NCI-H2107 treated with DMSO at 0.1 percent for 48 hours (cell line): ENCODE measurements at regions not wholly inside any gene's neighbourhood (a gene's known extent, or its start where the extent isn't known, plus 50 kb on each side); places are given as distances from the start of the nearest gene placed in this dataset.

Experiments
- DNase-seq: peaks from one replicate; lab custom pipeline; 2025; ENCODE audit not compliant: unreplicated experiment; lab: John Stamatoyannopoulos, UW

DNA sequence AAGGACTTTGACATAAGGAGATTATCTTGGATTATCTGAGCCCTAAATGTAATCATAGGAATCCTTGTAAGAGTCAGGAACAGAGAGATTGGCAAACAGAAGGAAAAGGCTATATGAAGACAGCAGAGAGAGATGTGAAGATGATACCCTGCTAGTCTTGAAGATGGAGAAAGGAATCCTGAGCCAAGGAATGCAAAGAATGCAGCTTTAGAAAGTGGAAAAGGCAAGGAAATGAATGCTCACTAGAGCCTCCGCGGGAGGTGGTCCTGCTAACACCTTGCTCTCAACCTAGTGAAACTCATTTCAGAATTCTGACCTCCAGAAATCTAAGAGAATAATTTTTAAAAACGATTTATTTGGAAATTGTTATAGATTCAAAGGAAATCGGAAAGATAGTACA is 117.1 kb downstream of the TBXT start:
- no peak for DNase-seq

DNA sequence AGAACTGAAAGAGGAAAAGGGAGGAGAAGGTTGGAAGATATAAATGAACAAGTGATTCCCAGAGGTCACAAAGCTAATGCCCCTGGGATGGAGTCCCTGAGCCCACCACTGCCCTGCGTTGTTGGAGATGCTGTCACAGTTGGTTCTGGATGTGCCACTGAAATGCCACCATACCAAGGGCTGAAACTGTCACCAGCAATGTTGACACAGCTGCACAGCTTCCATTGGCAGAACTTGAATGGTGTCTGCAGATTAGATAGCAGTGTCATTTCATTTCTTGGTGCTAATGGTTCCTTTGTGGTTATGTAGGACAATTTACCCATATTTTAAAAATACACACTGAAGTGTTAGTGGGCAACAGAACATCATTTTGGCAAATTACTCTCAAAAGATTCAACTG is 120.7 kb downstream of the TBXT start:
- DNase-seq, result no peak

DNA sequence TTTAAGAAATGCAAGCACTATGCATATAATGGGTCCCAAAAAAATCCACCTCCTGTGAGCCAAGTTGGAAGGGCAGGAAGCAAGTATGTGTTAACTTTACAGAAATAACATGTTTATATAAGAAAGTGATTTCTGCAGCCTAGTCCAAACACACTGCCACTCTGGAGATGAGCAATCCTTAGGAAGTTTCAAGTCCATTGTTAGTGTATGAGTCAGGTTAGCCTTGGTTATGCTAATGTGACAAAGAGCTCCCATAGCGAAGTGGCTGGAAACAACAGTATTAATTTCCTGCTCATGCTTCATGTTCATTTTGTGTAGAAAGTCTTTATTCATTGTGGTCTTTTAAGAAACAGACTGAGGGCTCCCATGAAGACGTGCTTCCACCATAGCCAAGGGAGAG is 121.4 kb downstream of the TBXT start:
- no peak for DNase-seq

DNA sequence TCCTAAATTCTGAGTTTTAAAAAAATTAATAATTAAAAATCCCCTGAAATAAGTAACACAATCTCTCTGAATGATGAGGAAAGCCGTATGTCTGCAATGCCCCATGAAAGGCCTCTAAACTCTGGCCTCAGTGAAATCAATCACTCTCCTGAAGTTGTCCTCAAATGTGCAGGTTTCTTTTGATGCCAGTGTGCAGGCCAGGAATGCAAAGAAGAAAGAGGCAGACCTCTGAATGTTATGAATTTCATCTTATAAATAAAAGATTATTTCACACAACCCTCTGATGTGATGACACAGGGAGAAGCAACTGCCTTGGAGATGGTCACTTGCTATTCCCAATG is 121.8 kb downstream of the TBXT start:
- no peak for DNase-seq

DNA sequence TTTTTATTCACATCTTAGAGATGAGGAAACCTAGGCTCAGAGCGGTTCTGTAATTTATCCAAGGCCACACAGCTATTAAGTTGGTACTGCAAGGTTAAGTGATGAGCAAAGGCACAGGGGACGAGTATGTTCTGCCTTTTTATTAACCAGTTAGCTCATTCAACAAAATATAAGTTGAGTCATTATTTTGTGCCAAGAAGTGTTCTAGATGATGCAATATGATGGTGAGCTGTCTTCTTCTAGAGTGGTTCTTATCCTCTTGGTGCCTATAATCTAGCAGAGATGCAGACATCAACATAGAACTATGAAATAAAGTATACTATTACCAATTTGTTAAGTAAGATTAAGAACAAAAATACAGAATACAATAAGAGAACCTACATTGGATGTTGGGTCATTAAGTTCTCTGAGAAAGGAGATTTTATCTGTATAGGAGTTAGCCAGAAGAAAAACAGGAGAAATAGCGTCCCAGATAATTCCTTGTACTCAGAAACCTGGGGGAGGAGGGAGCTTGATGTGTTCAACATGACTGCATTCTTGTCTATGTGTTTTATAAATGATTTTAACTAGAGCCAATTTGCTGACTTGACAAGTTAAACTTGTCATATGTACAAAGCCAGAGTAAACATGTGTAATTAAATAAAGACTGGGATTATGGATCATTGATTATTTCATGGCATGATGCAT is 122.3 kb downstream of the TBXT start:
- DNase-seq, result no peak

DNA sequence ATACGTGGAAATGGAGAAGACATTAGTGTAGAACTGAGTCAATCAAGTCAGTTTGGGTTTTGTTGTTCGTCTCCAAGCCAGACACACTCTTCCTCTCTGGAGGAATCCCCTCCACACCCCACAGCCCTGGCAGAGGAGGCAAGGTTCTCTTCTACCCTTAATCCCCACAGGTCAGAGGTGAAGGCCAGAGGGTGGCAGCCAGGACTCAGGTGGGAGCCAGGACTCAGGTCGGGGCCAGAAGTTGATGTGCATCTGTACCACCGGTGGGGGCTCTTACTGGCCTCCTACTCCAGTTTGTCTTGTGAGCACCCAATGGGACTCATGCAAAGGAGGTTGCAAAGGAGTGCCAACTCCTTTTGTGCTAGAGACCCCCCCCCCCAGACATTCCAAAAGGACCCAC is 126.4 kb downstream of the TBXT start:
- no peak for DNase-seq

DNA sequence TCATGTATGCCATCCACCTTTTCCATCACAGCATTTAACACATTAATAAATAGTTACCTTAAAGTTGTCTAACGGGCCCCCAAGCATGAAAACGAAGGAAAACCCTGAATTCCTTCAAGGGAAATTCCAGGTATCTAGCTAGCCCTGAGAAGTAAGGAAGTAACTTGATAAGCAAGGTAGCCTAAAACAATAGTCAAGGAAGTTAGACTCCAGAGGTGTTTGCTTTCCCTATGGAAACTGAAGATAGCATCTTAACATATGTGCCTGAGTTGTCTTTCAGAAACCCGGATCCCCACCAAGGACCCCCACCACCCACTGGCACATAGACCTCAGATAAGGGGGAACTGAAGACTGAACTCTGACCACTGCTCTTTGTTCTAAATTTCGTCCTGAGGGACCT is 127.4 kb downstream of the TBXT start:
- no peak for DNase-seq

DNA sequence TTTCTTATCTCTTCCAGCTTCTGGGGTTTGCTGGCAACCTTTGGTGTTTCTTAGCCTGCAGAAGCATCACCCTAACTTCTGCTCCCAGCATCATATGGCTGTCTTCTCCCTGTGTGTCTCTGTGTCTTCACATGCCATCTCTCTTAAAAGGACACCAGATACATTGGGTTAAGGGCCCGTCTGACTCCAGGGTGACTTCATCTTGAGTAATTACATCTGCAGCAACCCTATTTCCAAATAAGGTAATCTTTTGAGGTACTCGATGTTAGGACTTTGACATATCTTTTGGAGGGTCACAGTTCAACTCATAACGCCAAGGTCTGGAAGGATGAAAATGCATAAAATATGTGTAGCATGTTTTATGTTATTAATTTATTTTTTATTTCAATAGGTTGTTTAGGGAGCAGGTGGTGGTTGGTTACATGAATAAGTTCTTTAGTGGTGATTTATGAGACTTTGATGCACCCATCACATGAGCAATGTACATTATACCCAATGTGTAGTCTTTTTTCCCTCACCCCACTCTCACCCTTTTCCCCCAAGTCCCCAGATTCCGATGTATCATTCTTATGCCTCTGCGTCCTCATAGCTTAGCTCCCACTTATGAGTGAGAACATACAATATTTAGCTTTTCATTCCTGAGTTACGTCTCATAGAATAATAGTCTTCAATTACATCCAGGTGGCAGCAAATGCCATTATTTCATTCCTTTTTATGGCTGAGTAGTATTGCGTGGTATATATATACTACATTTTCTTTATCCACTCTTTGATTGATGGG is 131.1 kb downstream of the TBXT start:
- no peak for DNase-seq

DNA sequence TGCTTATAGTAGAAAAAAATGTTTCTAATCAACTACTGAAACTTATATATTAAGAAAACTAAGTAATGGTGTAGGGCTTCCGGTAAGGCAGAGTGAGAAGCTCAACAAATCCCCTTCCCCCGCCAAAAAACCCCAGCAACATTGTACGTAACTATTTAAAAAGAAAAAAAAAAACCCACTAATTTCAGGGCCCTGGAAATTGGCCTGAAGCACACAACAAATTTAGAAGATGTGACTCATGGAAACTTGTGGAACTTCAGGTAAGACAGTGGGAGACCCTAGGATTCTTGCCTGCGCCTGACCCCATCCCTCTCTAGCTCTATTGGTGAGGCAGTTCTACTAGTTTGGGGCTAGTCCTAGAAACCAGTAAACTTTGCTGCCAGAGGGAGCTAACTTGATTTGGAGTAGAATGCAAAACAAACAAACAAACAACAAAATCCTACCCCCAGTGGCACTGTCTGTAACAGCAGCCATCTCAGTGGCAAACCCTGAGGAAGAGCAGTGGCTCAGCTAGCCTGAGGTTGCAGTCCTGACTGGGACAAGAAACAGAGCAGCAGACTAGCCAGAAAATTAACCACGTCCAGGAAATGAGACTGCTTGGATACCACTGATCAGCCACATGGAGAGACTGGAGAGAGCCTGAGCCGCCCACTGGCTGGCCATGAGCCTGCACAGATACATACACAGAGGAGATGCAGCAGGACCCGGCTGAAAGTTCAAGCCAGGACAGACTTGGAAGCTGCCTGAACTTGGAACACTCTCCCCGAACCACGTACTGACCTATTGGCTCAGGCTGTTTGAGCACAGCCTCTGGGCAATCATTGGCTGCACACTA is 135.1 kb downstream of the TBXT start:
- DNase-seq, result no peak

DNA sequence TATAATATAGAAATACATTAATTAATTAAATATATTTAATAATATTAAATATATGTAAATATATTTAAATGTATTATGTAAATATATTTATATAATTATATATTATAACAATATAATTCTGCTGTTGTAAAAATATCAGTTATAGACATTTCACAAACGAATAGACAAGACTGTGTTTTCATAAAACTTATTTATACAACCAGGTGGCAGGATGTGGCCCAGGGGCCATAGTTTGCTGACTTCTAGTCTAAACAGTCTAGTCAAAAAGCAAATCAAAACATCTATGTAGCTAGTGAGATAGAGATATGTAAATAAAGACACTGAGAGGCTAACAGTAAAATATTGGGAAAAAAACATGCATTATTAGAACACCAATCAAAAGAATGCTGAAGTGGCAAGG is 136.4 kb downstream of the TBXT start:
- no peak for DNase-seq

DNA sequence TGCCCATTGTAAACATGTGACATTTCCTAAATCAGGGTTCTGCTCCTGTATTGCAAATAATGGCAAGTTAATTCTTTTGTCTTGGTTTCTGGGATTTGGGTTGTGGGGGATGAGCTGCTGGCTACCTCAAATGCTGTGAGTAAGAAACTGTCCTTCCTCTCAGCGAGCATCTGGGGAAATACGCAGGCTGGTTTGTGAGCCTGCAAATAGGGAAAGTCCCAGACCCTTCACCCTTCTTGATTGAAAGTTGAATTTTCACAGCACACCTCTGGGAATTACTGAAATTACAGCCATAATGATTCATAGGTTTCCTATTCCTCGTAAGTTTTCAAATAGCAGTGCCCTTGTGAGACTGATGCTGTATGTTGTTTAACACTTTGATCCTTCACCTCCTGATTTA is 138.1 kb downstream of the TBXT start:
- no peak for DNase-seq

DNA sequence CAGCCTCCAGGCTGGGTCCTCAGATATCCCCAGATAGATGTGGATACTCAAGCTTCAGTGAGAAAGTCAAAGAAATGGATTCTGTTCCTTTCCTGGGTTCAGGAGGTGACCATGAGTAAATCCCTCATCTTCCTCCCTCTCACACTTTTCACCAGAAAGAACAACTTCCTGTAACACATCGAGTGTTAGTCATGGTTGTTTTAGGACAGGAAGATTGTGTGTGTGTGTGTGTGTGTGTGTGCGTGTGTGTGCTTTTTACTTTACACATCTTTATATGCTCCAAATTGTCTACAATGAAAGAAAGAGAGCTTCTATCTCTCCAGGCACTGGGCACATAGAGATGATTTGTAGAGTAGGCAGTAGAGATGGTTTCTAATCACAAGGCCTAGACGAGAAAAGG is 139.9 kb downstream of the TBXT start:
- no peak for DNase-seq

DNA sequence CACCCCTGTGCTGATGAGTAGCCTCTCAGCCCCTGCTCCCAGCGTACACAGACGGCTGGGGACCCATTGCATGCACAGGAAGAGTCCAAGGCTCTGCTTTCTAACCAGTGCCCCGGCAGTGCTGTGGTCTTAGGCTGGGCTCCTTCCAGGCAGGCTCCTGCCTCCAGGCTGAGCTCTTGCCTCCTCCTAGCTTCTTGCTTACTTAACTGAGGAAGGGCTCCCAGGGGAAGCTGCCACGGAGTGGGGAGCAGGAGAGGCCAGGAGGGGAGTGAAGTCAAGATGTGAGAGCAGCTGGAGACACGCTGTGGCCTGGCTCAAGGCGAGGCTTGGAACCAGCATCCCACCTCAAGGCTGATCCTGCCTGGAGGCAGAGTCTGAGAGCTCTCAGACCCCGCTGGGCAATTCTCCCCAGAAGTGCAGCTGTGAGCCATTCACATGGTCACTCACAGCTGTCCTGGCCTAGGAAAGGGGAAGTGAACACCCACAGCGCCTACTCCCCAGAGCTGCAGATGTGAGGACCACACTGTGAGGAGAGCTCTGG is 141.0 kb downstream of the TBXT start:
- no peak for DNase-seq

DNA sequence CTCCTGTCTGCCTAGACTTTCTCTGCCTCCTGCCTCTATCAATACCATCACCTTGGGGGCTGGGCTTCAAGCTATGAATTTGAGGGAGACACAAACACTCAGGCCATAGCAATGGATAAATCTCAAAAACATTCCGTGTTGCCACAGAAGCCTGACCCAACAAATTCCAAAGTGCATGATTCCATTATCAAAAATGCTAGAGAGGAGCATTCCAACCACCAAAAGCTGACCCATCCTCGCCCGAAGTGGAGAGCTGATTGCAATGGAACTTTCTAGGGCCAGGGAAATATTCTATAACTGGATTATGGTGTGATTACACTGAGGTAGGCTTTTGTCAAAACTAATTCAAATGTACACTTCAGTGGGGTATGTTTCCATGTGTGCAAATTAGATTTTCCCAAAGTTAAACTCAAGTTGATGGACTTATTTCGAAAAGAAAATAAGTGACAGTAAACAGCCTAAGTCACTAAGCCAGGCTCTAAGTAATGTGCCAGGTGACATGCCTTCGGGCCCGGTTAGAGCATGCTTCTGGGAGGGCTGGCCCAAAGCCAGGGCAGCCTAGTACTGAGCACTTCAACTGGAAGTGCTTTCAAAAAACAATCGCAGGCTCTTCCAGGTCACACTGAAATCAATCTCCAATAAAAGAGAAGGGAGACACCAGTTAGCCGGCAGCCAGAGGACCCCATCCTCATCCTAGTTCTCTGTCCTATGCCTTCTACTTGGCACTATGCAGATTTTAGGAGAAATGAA is 142.3 kb downstream of the TBXT start:
- no peak for DNase-seq

DNA sequence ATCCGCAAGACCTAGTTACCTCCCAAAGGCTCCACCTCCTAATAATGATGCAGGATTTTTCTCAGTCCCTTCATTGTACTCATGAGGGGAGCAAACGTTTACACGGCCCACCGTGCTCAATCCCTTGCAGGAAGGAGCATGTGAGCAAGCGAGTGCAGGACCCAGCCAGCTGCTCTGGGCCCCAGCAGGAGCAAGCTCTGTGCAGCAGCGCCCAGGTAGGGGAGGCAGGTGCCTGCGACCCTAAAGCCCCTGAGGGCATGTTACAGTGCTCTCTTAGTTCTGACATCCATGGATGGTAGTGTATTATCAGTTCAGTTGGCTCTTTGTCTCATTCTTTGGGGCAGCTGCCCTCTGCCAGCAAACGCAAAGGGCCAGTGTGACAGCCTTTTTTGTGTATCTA is 143.4 kb downstream of the TBXT start:
- DNase-seq, result no peak

DNA sequence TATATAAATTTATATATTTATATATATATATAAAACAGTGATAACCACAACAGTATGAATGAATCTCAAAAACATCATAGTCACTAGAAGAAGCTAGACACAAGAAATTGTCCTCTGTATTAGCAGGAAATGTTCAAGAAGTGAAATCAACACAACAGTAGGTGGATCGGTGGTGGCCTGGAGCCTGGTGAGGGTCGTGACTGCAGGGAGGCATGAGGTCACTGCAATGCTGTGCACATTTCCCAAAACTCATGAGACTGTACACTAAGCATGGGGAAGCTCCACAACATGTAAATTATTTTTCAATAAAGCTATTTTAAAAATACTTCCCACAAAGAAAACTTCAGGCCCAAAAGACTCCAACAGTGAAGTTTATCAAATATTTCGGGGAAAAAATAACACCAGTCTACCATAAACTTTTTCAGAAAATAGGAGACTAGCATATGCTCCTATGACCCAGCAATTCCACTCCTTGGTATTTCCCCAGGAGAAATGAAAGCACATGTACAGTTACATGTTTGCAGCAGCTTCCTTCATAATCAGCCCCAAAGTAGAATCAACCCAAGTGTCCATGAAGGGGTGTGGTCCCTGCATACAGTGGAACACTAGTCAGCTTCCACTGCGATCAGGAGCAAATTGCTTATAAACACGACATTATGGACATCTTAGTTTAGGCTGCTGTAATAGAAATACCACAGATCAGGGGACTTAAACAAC is 144.2 kb downstream of the TBXT start:
- DNase-seq, result no peak

DNA sequence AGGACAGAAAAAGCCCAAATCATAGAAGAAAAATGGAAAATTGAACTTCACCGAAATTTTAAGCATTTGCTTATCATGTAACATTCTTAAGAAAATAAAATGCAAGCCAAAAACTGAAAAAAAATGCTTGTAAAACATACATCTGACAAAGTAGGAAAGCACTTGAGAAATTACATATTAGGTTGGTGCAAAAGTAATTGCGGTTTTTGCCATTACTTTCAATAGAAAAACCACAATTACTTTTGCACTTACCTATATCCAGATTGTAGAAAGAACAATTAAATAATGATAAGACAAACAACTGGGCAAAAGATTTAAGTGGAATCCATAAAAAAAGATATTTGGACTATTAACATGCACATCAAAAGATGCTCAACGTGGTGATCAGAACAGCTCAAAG is 146.2 kb downstream of the TBXT start:
- DNase-seq, result no peak

DNA sequence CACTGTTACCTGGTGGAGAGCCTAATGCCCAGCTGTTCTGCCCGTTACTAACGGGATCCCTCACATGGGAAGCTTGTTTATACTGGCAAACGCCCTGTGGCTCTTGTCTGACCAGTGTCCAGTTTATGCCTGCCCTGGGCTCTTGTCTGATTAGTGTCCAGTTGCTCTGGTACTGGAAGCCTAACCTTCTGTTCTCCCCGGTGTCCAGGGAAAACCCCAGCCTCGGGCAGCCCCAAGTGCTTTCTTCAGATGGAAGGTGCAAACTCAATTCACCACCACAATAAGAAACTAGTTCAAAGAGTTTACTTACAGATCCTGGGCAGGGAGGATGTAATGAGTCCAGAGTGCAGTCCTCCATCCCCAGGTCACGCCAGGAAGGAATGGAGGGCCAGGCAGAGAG is 148.4 kb downstream of the TBXT start:
- DNase-seq, result no peak

DNA sequence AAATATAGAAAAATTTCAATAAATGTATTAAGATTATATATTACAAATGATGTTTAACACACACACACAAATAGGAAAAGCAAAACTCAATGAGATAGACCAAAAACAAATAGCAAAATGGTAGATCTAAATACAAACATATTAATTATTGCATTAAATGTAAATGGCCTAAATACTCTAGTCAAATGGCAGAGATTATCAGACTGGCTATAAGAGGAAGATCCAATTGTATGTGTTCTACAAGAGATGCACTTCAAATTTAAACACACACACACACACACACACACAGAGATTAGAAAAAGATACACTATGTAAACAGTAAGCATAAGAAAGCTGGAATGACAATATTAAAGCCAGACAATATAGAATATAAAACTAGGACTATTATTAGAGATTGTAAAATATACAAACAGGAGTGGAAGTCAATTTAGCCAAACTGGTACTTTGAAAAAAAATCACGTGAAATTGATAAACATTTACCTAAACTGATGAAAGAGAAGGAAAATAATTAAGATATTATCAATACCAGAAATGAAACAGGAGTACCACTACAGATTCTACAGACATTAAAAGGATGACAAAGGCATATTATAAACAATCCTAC is 150.5 kb downstream of the TBXT start:
- DNase-seq, result no peak

DNA sequence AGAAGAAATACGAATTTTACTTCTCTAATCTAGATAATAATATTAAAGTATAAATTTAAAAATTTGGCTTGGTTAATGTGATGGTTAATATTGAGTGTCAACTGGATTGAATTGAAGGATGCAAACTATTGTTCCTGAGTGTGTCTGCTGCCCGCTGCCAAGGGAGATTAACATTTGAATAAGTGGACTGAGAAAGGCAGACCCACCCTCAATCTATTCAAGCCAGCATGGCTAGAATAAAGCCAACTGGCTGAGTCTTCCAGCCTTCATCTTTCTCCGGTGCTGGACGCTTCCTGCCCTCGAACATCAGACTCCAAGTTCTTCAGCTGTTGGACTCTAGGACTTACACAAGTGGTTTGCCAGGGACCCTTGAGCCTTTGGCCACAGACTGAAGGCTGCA is 152.7 kb downstream of the TBXT start:
- no peak for DNase-seq
